ENCODE measurements at regions not wholly inside any gene's neighbourhood (a gene's known extent, or its start where the extent isn't known, plus 50 kb on each side); places are given as distances from the start of the nearest gene placed in this dataset.
A peak's percentile ranks its signal among the peaks of the same experiment; 100 is the strongest.
"Not testable (repeated sequence)": the region's sequence is repeated elsewhere in the genome, so short reads cannot be mapped to it uniquely, and the experiment has no call there.

GRCh38 chr4:120561648-120562047 lies 360.9 kb downstream of the PRDM5 start:
- peaks cover 7% of the 10 kb centered on the region for H3K4me1 Mint-ChIP-seq (ENCODE audit: insufficient read depth, unreplicated experiment)
- intact Hi-C loops (cut with micrococcal nuclease) = no loop called here
- H3K27me3 Mint-ChIP-seq (ENCODE audit: insufficient read depth, unreplicated experiment) = no peaks in the 10 kb centered on the region
- ChIA-PET CTCF (no interaction called here), POLR2A (interaction anchor here (0.6 to 0.7 kb wide), 2 partner anchors 142 to 533 kb away, joined by 3 to 5 read pairs; no protein-coding TSS in a partner anchor)
- no peak overlapping the region for H3K27ac Mint-ChIP-seq (ENCODE audit: low read depth, unreplicated experiment)
- no TSS peak for BruUV-seq (replicated peaks)
- TF ChIP-seq CTCF (IDR thresholded peaks at IDR 0.05; ENCODE audit: unreplicated experiment) = no peak
- H3K36me3 Mint-ChIP-seq (ENCODE audit: insufficient read depth, unreplicated experiment) = no peaks in the 10 kb centered on the region
- peaks cover 27% of the 10 kb centered on the region for H3K9me3 Mint-ChIP-seq (ENCODE audit: unreplicated experiment)
- H3K4me3 Mint-ChIP-seq (ENCODE audit: unreplicated experiment) = no peak overlapping the region
- no peak for DNase-seq (ENCODE audit: unreplicated experiment)

GRCh38 chr4:120557372-120557771 lies 365.2 kb downstream of the PRDM5 start:
- H3K27me3 Mint-ChIP-seq (ENCODE audit: insufficient read depth, unreplicated experiment) = no peaks in the 10 kb centered on the region
- ChIA-PET POLR2A (interaction anchor here (0.6 kb wide), 1 partner anchor 1818 kb away, joined by 3 read pairs; no protein-coding TSS in a partner anchor), CTCF (no interaction called here)
- peak overlapping the region; percentile 61 for H3K27ac Mint-ChIP-seq (ENCODE audit: low read depth, unreplicated experiment)
- no peaks in the 10 kb centered on the region for H3K36me3 Mint-ChIP-seq (ENCODE audit: insufficient read depth, unreplicated experiment)
- no TSS peak for BruUV-seq (replicated peaks)
- H3K4me1 Mint-ChIP-seq (ENCODE audit: insufficient read depth, unreplicated experiment) = peaks cover 7% of the 10 kb centered on the region
- no peak overlapping the region for H3K4me3 Mint-ChIP-seq (ENCODE audit: unreplicated experiment)
- intact Hi-C loops (cut with micrococcal nuclease) = no loop called here
- no peak for TF ChIP-seq CTCF (IDR thresholded peaks at IDR 0.05; ENCODE audit: unreplicated experiment)
- H3K9me3 Mint-ChIP-seq (ENCODE audit: unreplicated experiment) = peaks cover 21% of the 10 kb centered on the region
- DNase-seq (ENCODE audit: unreplicated experiment) = peak; percentile 50

GRCh38 chr4:120555058-120555457 lies 367.5 kb downstream of the PRDM5 start:
- H3K4me1 Mint-ChIP-seq (ENCODE audit: insufficient read depth, unreplicated experiment) = peaks cover 7% of the 10 kb centered on the region
- intact Hi-C loops (cut with micrococcal nuclease) = no loop called here
- peaks cover 6% of the 10 kb centered on the region for H3K9me3 Mint-ChIP-seq (ENCODE audit: unreplicated experiment)
- H3K27me3 Mint-ChIP-seq (ENCODE audit: insufficient read depth, unreplicated experiment) = no peaks in the 10 kb centered on the region
- no peak overlapping the region for H3K27ac Mint-ChIP-seq (ENCODE audit: low read depth, unreplicated experiment)
- ChIA-PET CTCF (no interaction called here), POLR2A (no interaction called here)
- no peak overlapping the region for H3K4me3 Mint-ChIP-seq (ENCODE audit: unreplicated experiment)
- BruUV-seq (replicated peaks) = no TSS peak
- DNase-seq (ENCODE audit: unreplicated experiment) = no peak
- no peaks in the 10 kb centered on the region for H3K36me3 Mint-ChIP-seq (ENCODE audit: insufficient read depth, unreplicated experiment)
- no peak for TF ChIP-seq CTCF (IDR thresholded peaks at IDR 0.05; ENCODE audit: unreplicated experiment)

- DNase-seq (ENCODE audit: unreplicated experiment) = no peak
- H3K9me3 Mint-ChIP-seq (ENCODE audit: unreplicated experiment) = peaks cover 6% of the 10 kb centered on the region
- ChIA-PET POLR2A (no interaction called here), CTCF (interaction anchor here (0.6 kb wide), 1 partner anchor 556 kb away, joined by 4 read pairs; no protein-coding TSS in a partner anchor)
- H3K36me3 Mint-ChIP-seq (ENCODE audit: insufficient read depth, unreplicated experiment) = no peaks in the 10 kb centered on the region
- no peaks in the 10 kb centered on the region for H3K27me3 Mint-ChIP-seq (ENCODE audit: insufficient read depth, unreplicated experiment)
- peaks cover 7% of the 10 kb centered on the region for H3K4me1 Mint-ChIP-seq (ENCODE audit: insufficient read depth, unreplicated experiment)
- no peak overlapping the region for H3K27ac Mint-ChIP-seq (ENCODE audit: low read depth, unreplicated experiment)
- H3K4me3 Mint-ChIP-seq (ENCODE audit: unreplicated experiment) = no peak overlapping the region
- intact Hi-C loops (cut with micrococcal nuclease) = no loop called here
- no TSS peak for BruUV-seq (replicated peaks)
- TF ChIP-seq CTCF (IDR thresholded peaks at IDR 0.05; ENCODE audit: unreplicated experiment) = no peak
Observed at GRCh38 chr4:120554086-120554485, 368.4 kb downstream of the PRDM5 start.

DNA sequence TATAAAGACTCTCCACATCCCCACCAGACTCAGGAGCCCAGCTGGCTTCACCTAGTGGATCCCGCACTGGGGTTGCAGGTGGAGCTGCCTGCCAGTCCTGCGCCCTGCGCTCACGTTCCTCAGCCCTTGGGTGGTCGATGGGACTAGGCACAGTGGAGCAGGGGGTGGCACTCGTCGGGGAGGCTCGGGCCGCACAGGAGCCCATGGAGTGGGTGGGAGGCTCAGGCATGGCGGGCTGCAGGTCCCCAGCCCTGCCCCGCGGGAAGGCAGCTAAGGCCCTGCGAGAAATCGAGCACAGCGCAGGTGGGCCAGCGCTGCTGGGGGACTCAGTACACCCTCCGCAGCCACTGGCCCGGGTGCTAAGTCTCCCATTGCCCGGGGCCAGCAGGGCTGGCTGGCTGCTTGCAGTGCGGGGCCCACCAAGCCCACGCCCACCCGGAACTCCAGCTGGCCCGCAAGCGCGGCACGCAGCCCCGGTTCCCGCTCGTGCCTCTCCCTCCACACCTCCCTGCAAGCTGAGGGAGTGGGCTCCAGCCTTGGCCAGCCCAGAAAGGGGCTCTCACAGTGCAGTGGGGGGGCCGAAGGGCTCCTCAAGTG lies 371.8 kb downstream of the PRDM5 start:
- H3K27ac Mint-ChIP-seq (ENCODE audit: low read depth, unreplicated experiment); H3K4me1 Mint-ChIP-seq (ENCODE audit: insufficient read depth, unreplicated experiment); DNase-seq (ENCODE audit: unreplicated experiment); H3K27me3 Mint-ChIP-seq (ENCODE audit: insufficient read depth, unreplicated experiment); intact Hi-C loops (cut with micrococcal nuclease); H3K36me3 Mint-ChIP-seq (ENCODE audit: insufficient read depth, unreplicated experiment); POLR2A ChIA-PET; H3K4me3 Mint-ChIP-seq (ENCODE audit: unreplicated experiment); BruUV-seq (replicated peaks); H3K9me3 Mint-ChIP-seq (ENCODE audit: unreplicated experiment); CTCF ChIA-PET: not testable (repeated sequence)

All from MCF 10A (cell line).